Gastrocnemius medialis (tissue), 4 donors: ENCODE measurements at regions not wholly inside any gene's neighbourhood (a gene's known extent, or its start where the extent isn't known, plus 50 kb on each side); places are given as distances from the start of the nearest gene placed in this dataset.
"Not testable (repeated sequence)": the region's sequence is repeated elsewhere in the genome, so short reads cannot be mapped to it uniquely, and the experiment has no call there.

Experiments
- ATAC-seq, 2 donors: fragments of 150-250 bp; one replicate each; pipeline ENCODE4 v1.9.1; 2016
- DNase-seq, 2 donors: peaks; one replicate each; pipeline ENCODE4 v3.0.0-alpha.2; 2019
- H3K27ac ChIP-seq, 4 donors: fragments of 200-600 bp; sonication (generic); 1 replicate in 1 of 4; 2 replicates in 3 of 4; pipeline ENCODE4 v1.5.1; 2016 to 2018; ENCODE audit warnings: mild to moderate bottlenecking in 2 of 4, moderate library complexity in 1 of 4
- H3K27me3 ChIP-seq, 3 donors: fragments of 200-600 bp; sonication (generic) in 2 of 3; 1 replicate in 1 of 3; 2 replicates in 2 of 3; pipeline versions ENCODE4 v1.5.1 to v1.6.0; 2016 to 2019; ENCODE audit warnings: mild to moderate bottlenecking in 1 of 3, moderate library complexity in 1 of 3
- H3K36me3 ChIP-seq, 2 donors: fragments of 200-600 bp; sonication (generic) in 1 of 2; one replicate each; pipeline ENCODE4 v1.5.1; 2017 to 2018
- H3K4me1 ChIP-seq, 2 donors: fragments of 200-600 bp; sonication (generic) in 1 of 2; one replicate each; pipeline ENCODE4 v1.5.1; 2016 to 2017; ENCODE audit warnings: mild to moderate bottlenecking in 2 of 2
- H3K4me3 ChIP-seq, 4 donors: fragments of 200-600 bp; sonication (generic) in 3 of 4; 1 replicate in 1 of 4; 2 replicates in 3 of 4; pipeline ENCODE4 v1.5.1; 2016 to 2019; ENCODE audit warnings: mild to moderate bottlenecking in 2 of 4
- H3K9me3 ChIP-seq, 3 donors: fragments of 200-600 bp; sonication (generic) in 2 of 3; 1 replicate in 1 of 3; 2 replicates in 2 of 3; pipeline ENCODE4 v1.5.1; 2016 to 2019
- CTCF ChIP-seq, 5 experiments: fragments of 450-650 bp in 3 of 5; fragments of 200-600 bp in 2 of 5; sonication (generic) in 2 of 5; IDR thresholded peaks in 4 of 5; conservative IDR thresholded peaks in 1 of 5; 1 replicate in 4 of 5; 2 replicates in 1 of 5; pipeline ENCODE4 v1.5.1; 2016 to 2019; ENCODE audit warnings: antibody characterized with exemption in 5 of 5, mild to moderate bottlenecking in 3 of 5, moderate library complexity in 3 of 5
- POLR2A ChIP-seq, 2 donors: fragments of 450-650 bp; IDR thresholded peaks; one replicate each; pipeline ENCODE4 v1.6.1; 2017; ENCODE audit warnings: antibody characterized with exemption in 2 of 2, mild to moderate bottlenecking in 2 of 2, moderate library complexity in 2 of 2
- in situ Hi-C, 4 donors: fragments of 200-750 bp; cut with MboI; loops; one replicate each; pipeline versions ENCODE4 v1.15.0 to v1.8.0; 2017; ENCODE audit warnings: low sequenced_read_pairs in 4 of 4
- intact Hi-C: fragments of 100-400 bp; cut with DNase I; formaldehyde crosslinking; loops from one replicate; pipeline ENCODE4 v1.15.1; 2023; ENCODE audit warnings: low total_unique reads

DNA sequence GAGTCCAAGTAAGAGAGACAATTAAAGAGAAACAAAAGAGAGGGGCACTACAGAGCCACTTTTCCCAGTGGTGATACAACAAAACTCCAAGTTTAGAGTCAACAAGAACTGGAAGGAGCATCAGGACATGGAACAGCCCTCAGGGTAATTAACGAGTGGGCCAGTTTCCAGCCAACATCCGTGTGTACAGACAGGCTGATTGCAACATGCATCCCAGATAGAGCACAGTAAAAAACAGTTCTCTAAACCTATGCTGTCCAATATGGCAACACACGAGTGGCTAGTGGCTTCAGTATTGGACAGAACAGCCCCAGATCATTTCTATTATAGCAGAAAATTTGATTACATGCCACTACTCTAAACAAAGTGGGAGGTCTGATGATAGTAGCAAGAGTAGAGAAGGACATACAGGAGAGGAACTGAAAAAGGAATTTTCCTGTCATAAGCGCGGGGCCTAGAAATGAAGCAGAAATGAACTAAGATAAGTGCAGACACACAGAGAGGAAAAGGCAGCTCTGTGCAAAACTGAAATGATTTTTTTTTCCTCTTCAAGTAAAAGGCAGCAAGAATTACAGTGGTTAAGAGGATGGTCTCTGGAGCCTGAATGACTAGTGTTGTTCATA, 175.6 kb upstream of the CCNG1 start:
- TF ChIP-seq CTCF (IDR thresholded peaks at IDR 0.05 in 4 of 5, conservative IDR thresholded peaks at IDR 0.05 in 1 of 5): no peak
- no peak for TF ChIP-seq POLR2A (IDR thresholded peaks at IDR 0.05)
- intact Hi-C loops: no loop called here
- H3K36me3 ChIP-seq: no peaks in the 10 kb centered on the region
- no peak for ATAC-seq
- no peak overlapping the region for H3K4me3 ChIP-seq
- in situ Hi-C loops: no loop called here
- H3K9me3 ChIP-seq: no peaks in the 10 kb centered on the region
- no peaks in the 10 kb centered on the region for H3K4me1 ChIP-seq
- no peak for DNase-seq
- H3K27ac ChIP-seq: no peak overlapping the region
- no peaks in the 10 kb centered on the region for H3K27me3 ChIP-seq

GRCh38 chr5:163266249-163266648, 171.1 kb upstream of the CCNG1 start:
- ATAC-seq, intact Hi-C loops, H3K4me1 ChIP-seq, DNase-seq, in situ Hi-C loops, H3K36me3 ChIP-seq, H3K27ac ChIP-seq, H3K4me3 ChIP-seq, H3K27me3 ChIP-seq, H3K9me3 ChIP-seq: not testable (repeated sequence)

DNA sequence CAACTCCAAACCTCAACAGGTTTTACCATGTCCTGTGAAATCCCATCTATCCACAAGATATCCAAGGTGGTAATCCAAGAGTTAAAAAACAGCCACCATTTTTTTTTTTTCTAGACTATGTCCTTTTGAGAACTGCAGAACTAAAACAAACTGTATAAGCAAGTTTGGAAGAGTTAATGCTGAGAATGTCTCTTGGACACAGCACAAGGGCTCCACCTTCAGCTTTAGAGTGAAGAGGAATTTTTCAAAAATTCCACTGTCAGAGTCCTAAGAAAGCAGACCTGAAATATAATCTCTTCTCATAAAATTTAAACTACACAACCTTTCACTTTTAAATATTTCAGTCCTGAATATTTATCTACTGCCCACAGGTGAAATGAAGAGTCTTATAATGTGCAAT, 167.8 kb upstream of the CCNG1 start:
- Histone ChIP-seq H3K27ac (no peak overlapping the region), H3K4me1 (no peaks in the 10 kb centered on the region), H3K4me3 (no peak overlapping the region), H3K36me3 (no peaks in the 10 kb centered on the region), H3K9me3 (no peaks in the 10 kb centered on the region), H3K27me3 (no peaks in the 10 kb centered on the region)
- in situ Hi-C loops (no loop called here), intact Hi-C loops (no loop called here)
- TF ChIP-seq POLR2A (IDR thresholded peaks at IDR 0.05): no peak
- TF ChIP-seq CTCF (IDR thresholded peaks at IDR 0.05 in 4 of 5, conservative IDR thresholded peaks at IDR 0.05 in 1 of 5): no peak
- ATAC-seq: no peak
- DNase-seq: no peak

DNA sequence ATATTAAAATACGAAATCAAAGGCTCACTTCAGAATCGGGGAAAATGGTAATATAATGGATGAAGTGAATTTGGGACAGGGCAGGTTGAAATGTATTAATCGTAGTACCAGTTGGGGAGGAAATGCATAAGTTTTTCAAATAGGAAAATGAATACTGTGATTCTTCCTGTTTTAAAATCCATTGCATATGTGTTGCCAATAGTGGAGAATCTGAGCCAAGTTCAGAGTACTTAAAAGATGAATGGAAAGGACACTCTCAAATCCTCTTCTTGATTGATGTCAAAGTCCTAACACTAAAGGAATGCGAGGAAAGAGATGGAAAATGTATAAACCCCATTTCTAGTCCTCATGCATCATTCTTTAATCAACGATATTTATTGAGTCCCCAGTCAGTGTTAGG, 160.9 kb upstream of the CCNG1 start:
- Histone ChIP-seq H3K27me3 (no peaks in the 10 kb centered on the region), H3K4me3 (no peak overlapping the region), H3K36me3 (no peaks in the 10 kb centered on the region), H3K9me3 (no peaks in the 10 kb centered on the region), H3K4me1 (no peaks in the 10 kb centered on the region), H3K27ac (no peak overlapping the region)
- no peak for TF ChIP-seq CTCF (IDR thresholded peaks at IDR 0.05 in 4 of 5, conservative IDR thresholded peaks at IDR 0.05 in 1 of 5)
- TF ChIP-seq POLR2A (IDR thresholded peaks at IDR 0.05): no peak
- DNase-seq: no peak
- intact Hi-C loops (no loop called here), in situ Hi-C loops (no loop called here)
- no peak for ATAC-seq

GRCh38 chr5:163280897-163281296, 156.5 kb upstream of the CCNG1 start:
- DNase-seq, H3K4me3 ChIP-seq, H3K4me1 ChIP-seq, in situ Hi-C loops, ATAC-seq, intact Hi-C loops, H3K36me3 ChIP-seq, H3K9me3 ChIP-seq, H3K27me3 ChIP-seq, H3K27ac ChIP-seq: not testable (repeated sequence)

GRCh38 chr5:163281512-163281911, 155.9 kb upstream of the CCNG1 start:
- DNase-seq (no peak), ATAC-seq (no peak)
- no peak overlapping the region for H3K4me3 ChIP-seq
- H3K36me3 ChIP-seq: no peaks in the 10 kb centered on the region
- no peaks in the 10 kb centered on the region for H3K27me3 ChIP-seq
- H3K4me1 ChIP-seq: no peaks in the 10 kb centered on the region
- in situ Hi-C loops (no loop called here), intact Hi-C loops (no loop called here)
- TF ChIP-seq POLR2A (IDR thresholded peaks at IDR 0.05): no peak
- TF ChIP-seq CTCF (IDR thresholded peaks at IDR 0.05 in 4 of 5, conservative IDR thresholded peaks at IDR 0.05 in 1 of 5): no peak
- H3K9me3 ChIP-seq: no peaks in the 10 kb centered on the region
- no peak overlapping the region for H3K27ac ChIP-seq
